ENCODE measurements at regions not wholly inside any gene's neighbourhood (a gene's known extent, or its start where the extent isn't known, plus 50 kb on each side); places are given as distances from the start of the nearest gene placed in this dataset.

DNA sequence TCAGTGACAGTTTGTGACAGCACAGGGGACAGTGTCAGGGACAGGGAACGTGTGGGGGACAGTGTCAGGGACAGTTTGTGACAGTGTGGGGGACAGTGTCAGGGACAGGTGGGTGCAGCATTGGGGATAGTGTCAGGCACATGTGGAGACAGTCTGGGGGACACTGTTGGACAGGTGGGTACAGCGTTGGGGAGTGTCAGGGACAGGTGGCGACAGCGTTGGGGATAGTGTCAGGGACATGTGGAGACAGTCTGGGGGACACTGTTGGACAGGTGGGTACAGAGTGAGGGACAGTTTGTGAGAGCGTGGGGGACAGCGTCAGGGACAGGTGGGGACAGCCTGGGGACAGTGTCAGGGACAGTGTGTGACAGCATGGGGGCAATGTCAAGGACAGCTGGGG lies 140.0 kb downstream of the TMEM121 start:
- TF ChIP-seq CTCF (IDR thresholded peaks at IDR 0.05) (no peak), POLR2A (IDR thresholded peaks at IDR 0.05) (no peak), POLR2AphosphoS5 (IDR thresholded peaks at IDR 0.05) (no peak)

Measured in stomach (tissue), 4 donors.